ENCODE measurements at regions not wholly inside any gene's neighbourhood (a gene's known extent, or its start where the extent isn't known, plus 50 kb on each side); places are given as distances from the start of the nearest gene placed in this dataset.

DNA sequence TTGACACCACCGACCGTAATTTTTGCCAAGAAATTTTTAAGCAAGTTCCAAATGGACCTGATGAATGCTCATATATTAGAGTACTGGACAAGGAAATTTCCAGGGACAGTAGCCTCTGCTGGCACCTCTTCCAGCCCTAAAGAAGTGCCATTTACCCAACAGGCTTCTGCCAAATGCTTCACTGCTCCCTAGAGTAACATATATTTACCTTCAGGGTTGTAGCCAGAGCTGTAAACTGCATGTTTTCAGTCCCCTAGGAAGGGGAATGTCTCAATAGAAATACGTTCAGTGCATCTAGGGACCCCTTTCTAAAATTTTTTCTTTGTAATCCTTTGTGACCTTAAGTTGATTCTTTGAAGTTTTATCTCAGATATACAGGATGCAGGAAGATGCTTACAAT, 143.1 kb upstream of the SMAD1 start:
- WGBS, 3 donors: 21 to 26% (median 26%) methylated on average over 3 of the region's 3 CpGs
- Histone ChIP-seq H3K9me3 (no peaks in the 10 kb centered on the region), H3K4me3 (no peak overlapping the region), H3K4me1 (no peaks in the 10 kb centered on the region), H3K36me3 (ENCODE audit: insufficient read depth in 1 of 2, low read depth in 1 of 2) (no peaks in the 10 kb centered on the region), H3K27ac (no peak overlapping the region), H3K27me3 (ENCODE audit: insufficient read depth in 3 of 3, low read length in 2 of 3) (no peaks in the 10 kb centered on the region)
- ATAC-seq (no peak), DNase-seq (no peak)
- no peak for TF ChIP-seq CTCF (IDR thresholded peaks at IDR 0.05)
- intact Hi-C loops (cut with DNase I): no loop called here

DNA sequence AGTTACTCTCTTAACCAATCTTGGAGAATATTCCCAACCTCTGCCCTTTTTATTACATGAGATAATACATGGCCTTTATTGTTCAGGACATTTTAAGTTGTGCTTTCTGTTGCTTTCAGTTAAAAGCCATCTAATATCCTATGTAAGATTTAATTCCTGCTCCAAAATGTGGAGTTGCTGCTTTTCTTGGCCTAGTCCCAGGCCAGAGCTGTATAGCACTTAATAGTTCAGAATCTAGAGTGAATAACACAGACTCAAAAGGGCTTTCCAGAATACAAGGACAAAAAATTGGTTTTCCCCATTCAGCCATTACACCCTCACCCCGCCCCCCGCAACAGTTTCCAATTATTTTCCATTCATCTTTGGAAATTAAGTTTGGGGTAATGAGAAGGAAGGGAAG, 144.3 kb upstream of the SMAD1 start:
- no peak for ATAC-seq
- Histone ChIP-seq H3K9me3 (no peaks in the 10 kb centered on the region), H3K4me1 (no peaks in the 10 kb centered on the region), H3K27ac (no peak overlapping the region), H3K36me3 (ENCODE audit: insufficient read depth in 1 of 2, low read depth in 1 of 2) (no peaks in the 10 kb centered on the region), H3K4me3 (no peak overlapping the region), H3K27me3 (ENCODE audit: insufficient read depth in 3 of 3, low read length in 2 of 3) (no peaks in the 10 kb centered on the region)
- intact Hi-C loops (cut with DNase I): no loop called here
- 95 to 100% (median 98%) methylated on average over 2 of the region's 2 CpGs for WGBS, 3 donors
- DNase-seq: no peak
- no peak for TF ChIP-seq CTCF (IDR thresholded peaks at IDR 0.05)

DNA sequence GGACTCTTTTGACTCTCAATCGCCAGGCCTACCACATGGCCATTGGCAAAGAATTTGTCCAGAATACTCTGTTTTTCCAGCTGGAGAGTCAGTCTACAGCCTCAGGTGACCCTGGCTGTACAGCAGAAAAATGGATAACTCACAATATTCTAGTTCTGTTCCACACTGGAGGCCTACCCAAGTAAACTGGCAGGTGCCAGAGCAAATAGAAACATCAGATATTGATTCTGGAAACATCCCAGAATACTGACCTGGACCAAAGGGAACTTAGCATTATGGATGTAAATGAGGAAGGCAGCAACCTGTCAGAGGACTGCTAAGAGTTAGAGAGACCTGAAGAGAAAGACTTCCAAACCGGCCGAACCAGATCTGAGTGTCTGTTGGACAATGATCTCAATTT, 147.9 kb upstream of the SMAD1 start:
- Histone ChIP-seq H3K4me3 (no peak overlapping the region), H3K27me3 (ENCODE audit: insufficient read depth in 3 of 3, low read length in 2 of 3) (no peaks in the 10 kb centered on the region), H3K27ac (no peak overlapping the region), H3K4me1 (no peaks in the 10 kb centered on the region), H3K9me3 (no peaks in the 10 kb centered on the region), H3K36me3 (ENCODE audit: insufficient read depth in 1 of 2, low read depth in 1 of 2) (no peaks in the 10 kb centered on the region)
- intact Hi-C loops (cut with DNase I): no loop called here
- ATAC-seq: no peak
- WGBS, 3 donors: 84 to 92% (median 84%) methylated on average over 3 of the region's 3 CpGs
- DNase-seq: no peak
- no peak for TF ChIP-seq CTCF (IDR thresholded peaks at IDR 0.05)

GRCh38 chr4:145326491-145326890, 146.1 kb upstream of the OTUD4 start:
- WGBS, 3 donors: 83 to 94% (median 84%) methylated on average over 2 of the region's 2 CpGs
- no peak for TF ChIP-seq CTCF (IDR thresholded peaks at IDR 0.05)
- no peaks in the 10 kb centered on the region for H3K4me1 ChIP-seq
- no peak overlapping the region for H3K4me3 ChIP-seq
- no peaks in the 10 kb centered on the region for H3K36me3 ChIP-seq (ENCODE audit: insufficient read depth in 1 of 2, low read depth in 1 of 2)
- no peak overlapping the region for H3K27ac ChIP-seq
- DNase-seq (no peak), ATAC-seq (no peak)
- no peaks in the 10 kb centered on the region for H3K9me3 ChIP-seq
- H3K27me3 ChIP-seq (ENCODE audit: insufficient read depth in 3 of 3, low read length in 2 of 3): no peaks in the 10 kb centered on the region
- intact Hi-C loops (cut with DNase I): no loop called here

DNA sequence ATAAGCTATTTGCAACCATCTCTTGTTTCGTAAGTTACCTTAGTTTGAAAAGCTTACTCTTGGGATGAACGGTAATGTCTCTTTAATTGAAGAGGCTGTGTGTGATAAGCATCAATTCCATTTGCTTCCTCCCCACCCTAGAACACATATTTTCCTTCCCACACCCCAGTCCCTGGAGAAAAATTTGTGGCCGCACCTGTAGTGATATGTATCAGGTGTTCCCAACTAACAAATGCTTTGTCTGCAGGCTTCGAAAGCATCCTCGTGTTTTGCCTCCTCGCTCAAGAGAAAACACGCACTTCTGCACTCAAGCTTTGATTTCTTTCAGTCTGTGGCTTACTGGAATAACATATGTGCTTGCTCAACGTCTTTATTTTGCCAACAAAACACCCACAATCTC, 143.8 kb upstream of the OTUD4 start:
- ATAC-seq (no peak), DNase-seq (no peak)
- Histone ChIP-seq H3K4me3 (no peak overlapping the region), H3K9me3 (no peaks in the 10 kb centered on the region), H3K27ac (no peak overlapping the region), H3K4me1 (no peaks in the 10 kb centered on the region), H3K27me3 (ENCODE audit: insufficient read depth in 3 of 3, low read length in 2 of 3) (no peaks in the 10 kb centered on the region), H3K36me3 (ENCODE audit: insufficient read depth in 1 of 2, low read depth in 1 of 2) (no peaks in the 10 kb centered on the region)
- intact Hi-C loops (cut with DNase I): no loop called here
- TF ChIP-seq CTCF (IDR thresholded peaks at IDR 0.05): no peak
- WGBS, 3 donors: 76 to 83% (median 77%) methylated on average over 8 of the region's 8 CpGs

Data from psoas muscle (tissue), 7 donors.